AG04450 (cell line): ENCODE measurements at regions not wholly inside any gene's neighbourhood (a gene's known extent, or its start where the extent isn't known, plus 50 kb on each side); places are given as distances from the start of the nearest gene placed in this dataset.

Experiments used
- CTCF ChIA-PET: fragments of 300-600, 350-600 bp; formaldehyde crosslinking; extraction: SDS; loops from one replicate; lab custom pipeline; 2022; ENCODE audit warnings: antibody characterized with exemption, inconsistent platforms; lab: Charles Lee
- POLR2A ChIA-PET: fragments of 350-600 bp; formaldehyde crosslinking; extraction: SDS; loops from one replicate; lab custom pipeline; 2021; ENCODE audit warnings: antibody characterized with exemption, inconsistent platforms; lab: Yijun Ruan, JAX
- DNase-seq: peaks from one replicate; pipeline ENCODE4 v3.0.0-alpha.2; 2011; ENCODE audit warnings: low read depth, low spot score
- H3K27ac ChIP-seq: one replicate; pipeline ENCODE4 v1.5.1; 2012; ENCODE audit warnings: low read depth, low read length, control low read depth
- H3K27me3 ChIP-seq: one replicate; pipeline ENCODE4 v1.6.0; 2012; ENCODE audit warnings: low read length; ENCODE audit not compliant: control insufficient read depth, insufficient read depth
- H3K4me3 ChIP-seq: 2 replicates; pipeline ENCODE4 v1.5.1; 2011; ENCODE audit warnings: mild to moderate bottlenecking, low read depth, low read length, control low read depth
- H3K9me3 ChIP-seq: 2 replicates; pipeline ENCODE4 v1.5.1; 2012; ENCODE audit warnings: low read length; ENCODE audit not compliant: control insufficient read depth, insufficient read depth
- TF ChIP-seq, protein P1 (sequence below): IDR thresholded peaks from 2 replicates; pipeline ENCODE4 v1.5.1; 2011; ENCODE audit warnings: low read depth, low read length, control low read depth, inconsistent platforms

DNA sequence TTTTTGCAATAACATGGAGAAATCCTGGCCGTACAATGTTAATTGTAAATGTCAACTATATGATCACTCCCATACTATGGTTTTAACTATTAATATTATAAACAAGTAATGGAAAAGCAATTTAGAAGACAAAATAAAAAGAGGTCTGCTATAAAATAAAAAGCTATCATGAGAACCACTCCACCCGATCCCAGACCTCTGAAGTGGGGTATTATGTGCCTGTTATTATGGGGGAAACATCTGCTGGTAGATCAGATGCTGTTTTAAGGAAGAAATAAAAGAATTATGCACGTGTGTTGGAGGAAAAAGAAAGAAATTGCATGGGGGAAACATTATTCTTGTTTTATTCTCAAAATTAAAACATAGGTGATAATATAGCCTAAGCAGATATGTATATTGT, 615.7 kb upstream of the ARID1B start:
- Histone ChIP-seq H3K27me3 (no peaks in the 10 kb centered on the region), H3K27ac (no peak overlapping the region), H3K9me3 (no peaks in the 10 kb centered on the region), H3K4me3 (no peak overlapping the region)
- TF ChIP-seq, protein P1, sequence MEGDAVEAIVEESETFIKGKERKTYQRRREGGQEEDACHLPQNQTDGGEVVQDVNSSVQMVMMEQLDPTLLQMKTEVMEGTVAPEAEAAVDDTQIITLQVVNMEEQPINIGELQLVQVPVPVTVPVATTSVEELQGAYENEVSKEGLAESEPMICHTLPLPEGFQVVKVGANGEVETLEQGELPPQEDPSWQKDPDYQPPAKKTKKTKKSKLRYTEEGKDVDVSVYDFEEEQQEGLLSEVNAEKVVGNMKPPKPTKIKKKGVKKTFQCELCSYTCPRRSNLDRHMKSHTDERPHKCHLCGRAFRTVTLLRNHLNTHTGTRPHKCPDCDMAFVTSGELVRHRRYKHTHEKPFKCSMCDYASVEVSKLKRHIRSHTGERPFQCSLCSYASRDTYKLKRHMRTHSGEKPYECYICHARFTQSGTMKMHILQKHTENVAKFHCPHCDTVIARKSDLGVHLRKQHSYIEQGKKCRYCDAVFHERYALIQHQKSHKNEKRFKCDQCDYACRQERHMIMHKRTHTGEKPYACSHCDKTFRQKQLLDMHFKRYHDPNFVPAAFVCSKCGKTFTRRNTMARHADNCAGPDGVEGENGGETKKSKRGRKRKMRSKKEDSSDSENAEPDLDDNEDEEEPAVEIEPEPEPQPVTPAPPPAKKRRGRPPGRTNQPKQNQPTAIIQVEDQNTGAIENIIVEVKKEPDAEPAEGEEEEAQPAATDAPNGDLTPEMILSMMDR: no peak
- CTCF ChIA-PET: no interaction called here
- DNase-seq: no peak
- POLR2A ChIA-PET: no interaction called here

DNA sequence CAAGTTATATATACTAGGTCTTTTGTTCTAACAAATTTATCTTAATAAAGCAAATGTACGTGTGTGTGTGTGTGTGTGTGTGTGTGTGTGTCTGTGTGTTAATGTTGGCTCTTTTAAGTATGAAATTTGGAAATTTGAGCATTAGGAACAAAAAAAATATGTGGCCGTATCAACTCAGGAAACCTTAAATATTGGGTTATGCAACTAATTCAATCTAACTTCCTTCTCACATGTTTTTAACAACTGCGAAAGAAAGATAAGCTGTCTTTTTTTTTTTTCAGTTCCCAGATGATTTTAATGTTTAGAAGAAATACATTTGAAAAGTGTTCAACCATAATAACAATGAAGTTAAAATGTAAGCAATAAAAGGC, 616.4 kb upstream of the ARID1B start:
- no peak overlapping the region for H3K27ac ChIP-seq
- no peak overlapping the region for H3K4me3 ChIP-seq
- TF ChIP-seq, protein P1: no peak
- no peaks in the 10 kb centered on the region for H3K9me3 ChIP-seq
- POLR2A ChIA-PET: no interaction called here
- DNase-seq: no peak
- CTCF ChIA-PET: interaction anchor here (0.7 kb wide), 1 partner anchor 1114 kb away, joined by 3 read pairs; no protein-coding TSS in a partner anchor
- no peaks in the 10 kb centered on the region for H3K27me3 ChIP-seq

DNA sequence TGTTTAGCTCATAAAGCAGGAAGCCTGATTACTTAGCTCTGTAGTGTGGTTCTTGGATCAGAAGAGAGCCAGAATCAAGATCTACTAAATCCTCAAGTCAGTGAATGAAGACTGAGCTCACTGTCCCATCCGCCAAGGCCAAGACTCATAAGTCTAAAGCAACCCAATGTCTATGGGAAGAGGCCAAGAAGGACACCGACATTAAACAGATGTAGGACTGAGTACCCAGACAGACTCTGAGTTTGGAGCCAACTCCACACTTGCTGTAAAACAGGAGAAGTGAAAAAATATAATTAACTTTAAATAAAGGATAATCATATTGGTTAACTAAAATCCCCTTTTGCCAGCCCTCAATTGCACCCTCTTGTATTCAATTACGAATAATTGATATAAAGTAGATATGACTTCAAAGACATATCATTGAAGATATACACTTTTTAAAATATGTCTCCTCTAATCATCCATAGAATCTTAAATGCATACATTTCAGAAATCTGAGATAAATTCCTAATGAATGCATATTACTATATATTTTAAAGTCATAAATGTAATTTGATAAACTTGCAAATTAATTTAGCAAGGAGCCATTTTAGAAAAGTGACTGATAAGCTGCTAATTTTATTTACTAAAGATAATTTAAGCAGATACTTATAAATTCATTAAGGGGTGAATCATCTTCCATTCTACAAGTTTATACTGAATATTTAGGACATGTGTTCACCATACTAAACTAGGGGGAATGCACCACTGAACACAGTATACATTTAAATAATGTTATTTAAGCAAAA, 617.0 kb upstream of the ARID1B start:
- ChIA-PET POLR2A (no interaction called here), CTCF (interaction anchor here (0.7 kb wide), 1 partner anchor 1114 kb away, joined by 3 read pairs; no protein-coding TSS in a partner anchor)
- TF ChIP-seq, protein P1: no peak
- no peaks in the 10 kb centered on the region for H3K27me3 ChIP-seq
- no peak overlapping the region for H3K27ac ChIP-seq
- no peaks in the 10 kb centered on the region for H3K9me3 ChIP-seq
- DNase-seq: no peak
- no peak overlapping the region for H3K4me3 ChIP-seq

DNA sequence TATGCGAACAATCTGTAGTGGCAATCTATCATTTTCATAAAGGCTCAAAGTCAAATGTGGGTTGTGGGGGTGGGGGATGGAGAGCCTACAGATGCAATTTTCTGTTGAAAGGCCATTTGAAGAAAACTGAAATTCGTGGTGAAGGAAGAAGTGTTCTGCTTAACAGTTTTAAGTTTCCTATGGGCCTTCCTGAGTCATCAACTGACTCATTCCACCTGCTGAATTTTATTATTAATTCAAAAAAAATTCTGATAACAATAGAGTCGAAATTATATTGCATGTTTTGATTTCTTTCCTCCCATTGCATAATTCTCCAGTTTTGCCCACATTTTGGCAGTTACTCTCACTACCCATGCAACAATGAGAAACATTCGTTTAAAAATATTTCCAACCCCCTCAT, 622.3 kb upstream of the ARID1B start:
- Histone ChIP-seq H3K4me3 (no peak overlapping the region), H3K27me3 (no peaks in the 10 kb centered on the region), H3K27ac (no peak overlapping the region), H3K9me3 (no peaks in the 10 kb centered on the region; the same call in 1 of the 2 replicates)
- ChIA-PET CTCF (no interaction called here), POLR2A (no interaction called here)
- DNase-seq: no peak
- TF ChIP-seq, protein P1: no peak

DNA sequence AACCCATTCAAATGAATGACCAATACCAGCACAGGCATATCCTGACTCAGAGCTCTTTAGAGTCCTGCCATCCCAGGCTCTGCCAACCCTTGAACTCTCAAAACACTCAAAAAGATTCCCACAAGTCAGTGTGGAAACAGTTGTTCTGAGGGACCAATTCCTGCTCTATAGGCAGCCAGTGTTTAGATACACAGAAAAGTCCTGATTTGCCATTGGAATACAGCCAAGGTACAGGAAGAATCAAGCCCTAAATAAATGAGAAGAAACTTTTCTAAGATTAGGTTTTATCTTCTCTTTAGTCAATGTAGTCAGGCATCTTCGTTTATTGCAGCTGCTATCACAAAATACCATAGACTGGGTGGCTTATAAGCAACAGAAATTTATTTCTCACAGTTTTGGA, 626.8 kb upstream of the ARID1B start:
- no peaks in the 10 kb centered on the region for H3K27me3 ChIP-seq
- H3K27ac ChIP-seq: no peak overlapping the region
- H3K4me3 ChIP-seq: no peak overlapping the region
- ChIA-PET POLR2A (no interaction called here), CTCF (no interaction called here)
- no peaks in the 10 kb centered on the region; the same call in 1 of the 2 replicates for H3K9me3 ChIP-seq
- no peak for DNase-seq
- TF ChIP-seq, protein P1: no peak
